Iris pigment epithelial cell (primary cell): ENCODE measurements at regions not wholly inside any gene's neighbourhood (a gene's known extent, or its start where the extent isn't known, plus 50 kb on each side); places are given as distances from the start of the nearest gene placed in this dataset.

ENCODE experiments used
- DNase-seq: peaks from one replicate; pipeline ENCODE4 v3.0.0-alpha.2; 2011; ENCODE audit warnings: low read depth

- no peak for DNase-seq
These were observed 128.7 kb upstream of the SLC10A2 start for GRCh38 chr13:103194871-103195270.

GRCh38 chr13:103192511-103193135 lies 126.4 kb upstream of the SLC10A2 start:
- DNase-seq = peak; percentile 49

GRCh38 chr13:103190841-103191240 lies 124.6 kb upstream of the SLC10A2 start:
- DNase-seq = no peak

- DNase-seq = peak; percentile 34
These were observed 122.6 kb upstream of the SLC10A2 start for GRCh38 chr13:103188713-103189326.

- DNase-seq = no peak
These were observed 121.5 kb upstream of the SLC10A2 start for GRCh38 chr13:103187721-103188156.

GRCh38 chr13:103184413-103184812 lies 118.2 kb upstream of the SLC10A2 start:
- no peak for DNase-seq

GRCh38 chr13:103178986-103179943 lies 113.0 kb upstream of the SLC10A2 start:
- no peak for DNase-seq

- DNase-seq = no peak
These were observed 108.7 kb upstream of the SLC10A2 start for GRCh38 chr13:103174966-103175365.

- no peak for DNase-seq
These were observed 102.8 kb upstream of the SLC10A2 start for GRCh38 chr13:103168901-103169508.

GRCh38 chr13:103164251-103164650 lies 98.0 kb upstream of the SLC10A2 start:
- DNase-seq = peak; percentile 10

GRCh38 chr13:103161476-103161875 lies 95.3 kb upstream of the SLC10A2 start:
- DNase-seq = no peak

- DNase-seq = no peak
These were observed 91.4 kb upstream of the SLC10A2 start for GRCh38 chr13:103157434-103158145.

- DNase-seq = peak; percentile 20
These were observed 90.8 kb upstream of the SLC10A2 start for GRCh38 chr13:103157016-103157415.

GRCh38 chr13:103156346-103156998 lies 90.3 kb upstream of the SLC10A2 start:
- peak; percentile 4 for DNase-seq

- no peak for DNase-seq
These were observed 87.2 kb upstream of the SLC10A2 start for GRCh38 chr13:103153466-103153865.

GRCh38 chr13:103147961-103148360 lies 81.7 kb upstream of the SLC10A2 start:
- no peak for DNase-seq

GRCh38 chr13:103145442-103145841 lies 79.2 kb upstream of the SLC10A2 start:
- DNase-seq = peak; percentile 28

- DNase-seq = no peak
These were observed 77.2 kb upstream of the SLC10A2 start for GRCh38 chr13:103143432-103143831.

- no peak for DNase-seq
These were observed 75.9 kb upstream of the SLC10A2 start for GRCh38 chr13:103142151-103142550.

- peak; percentile 46 for DNase-seq
These were observed 73.9 kb upstream of the SLC10A2 start for GRCh38 chr13:103140001-103140671.

- DNase-seq = no peak
These were observed 68.1 kb upstream of the SLC10A2 start for GRCh38 chr13:103134271-103134670.
